Gastrocnemius medialis (tissue), 4 donors: ENCODE measurements at regions not wholly inside any gene's neighbourhood (a gene's known extent, or its start where the extent isn't known, plus 50 kb on each side); places are given as distances from the start of the nearest gene placed in this dataset.

Source experiments
- CTCF ChIP-seq, 5 experiments: fragments of 450-650 bp in 3 of 5; fragments of 200-600 bp in 2 of 5; sonication (generic) in 2 of 5; IDR thresholded peaks in 4 of 5; conservative IDR thresholded peaks in 1 of 5; 1 replicate in 4 of 5; 2 replicates in 1 of 5; pipeline ENCODE4 v1.5.1; 2016 to 2019; ENCODE audit warnings: antibody characterized with exemption in 5 of 5, mild to moderate bottlenecking in 3 of 5, moderate library complexity in 3 of 5
- POLR2A ChIP-seq, 2 donors: fragments of 450-650 bp; IDR thresholded peaks; one replicate each; pipeline ENCODE4 v1.6.1; 2017; ENCODE audit warnings: antibody characterized with exemption in 2 of 2, mild to moderate bottlenecking in 2 of 2, moderate library complexity in 2 of 2

GRCh38 chr10:33809732-33810131, 475.3 kb upstream of the NRP1 start:
- no peak for TF ChIP-seq CTCF (IDR thresholded peaks at IDR 0.05 in 4 of 5, conservative IDR thresholded peaks at IDR 0.05 in 1 of 5)
- no peak for TF ChIP-seq POLR2A (IDR thresholded peaks at IDR 0.05)
